Embryonic facial prominence (tissue), 1 donor: ENCODE measurements at regions not wholly inside any gene's neighbourhood (a gene's known extent, or its start where the extent isn't known, plus 50 kb on each side); places are given as distances from the start of the nearest gene placed in this dataset.
"Not testable (repeated sequence)": the region's sequence is repeated elsewhere in the genome, so short reads cannot be mapped to it uniquely, and the experiment has no call there.

ENCODE experiments used
- DNase-seq: peaks from one replicate; pipeline ENCODE4 v3.0.0-alpha.2; 2016; ENCODE audit errors: extremely low spot score

DNA sequence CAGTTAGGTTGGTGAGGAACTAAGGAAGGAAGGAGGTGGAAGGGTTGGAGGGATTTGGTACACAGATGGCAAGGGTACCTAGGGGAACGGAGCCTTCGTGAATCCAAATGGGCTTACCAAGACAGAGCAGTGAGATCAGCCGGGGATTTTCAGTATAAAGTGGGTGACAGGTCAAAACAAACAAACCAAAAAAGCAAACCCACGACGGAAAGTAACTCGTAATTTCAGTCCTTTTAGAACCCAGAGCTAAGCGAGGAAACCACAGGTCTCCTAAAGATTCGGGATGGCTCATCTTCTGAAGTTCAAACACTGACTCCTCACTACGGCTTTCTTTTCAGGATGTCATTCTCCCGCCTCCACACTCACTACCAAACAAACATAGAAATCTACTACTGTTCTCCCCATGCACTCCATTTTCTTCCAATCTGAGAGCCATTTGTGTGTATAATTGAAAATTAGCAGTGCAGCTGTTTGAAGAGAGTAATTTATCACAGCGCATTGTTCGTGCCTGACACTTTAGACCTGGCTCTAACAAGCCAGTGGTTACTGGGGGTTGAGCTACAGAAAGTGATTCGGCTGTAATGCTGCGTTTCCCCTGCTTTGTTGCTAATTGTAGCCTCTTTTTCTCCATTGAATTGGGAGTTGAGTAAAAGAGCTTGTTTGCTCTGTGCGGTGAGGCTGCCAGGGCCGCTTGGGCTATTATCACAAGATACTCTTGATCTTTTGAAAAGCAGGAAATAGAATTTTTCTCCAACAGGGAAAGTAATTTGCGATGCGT is 64.7 kb upstream of the CCDC39 start:
- DNase-seq: no peak

GRCh38 chr3:180747805-180748361 is 68.6 kb upstream of the CCDC39 start:
- DNase-seq: no peak

DNA sequence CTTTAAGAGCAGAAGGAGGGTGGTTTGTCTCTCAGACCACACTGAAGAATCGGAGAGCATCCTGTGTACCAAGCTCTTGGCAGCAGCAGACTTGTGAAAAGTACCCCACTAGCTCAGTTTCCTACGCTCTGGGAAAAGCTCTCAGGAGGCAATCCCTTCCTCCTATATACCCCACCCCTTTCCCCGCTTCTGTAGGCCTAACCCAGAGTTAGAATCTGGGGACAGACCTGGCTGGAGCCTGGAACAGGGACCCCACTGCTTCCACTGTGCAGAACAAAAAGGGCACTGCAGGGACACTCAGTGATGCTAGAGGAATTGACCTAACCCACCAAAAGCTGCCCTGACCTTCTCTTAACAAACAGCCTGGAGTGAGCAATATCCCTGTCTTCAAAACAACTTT is 70.0 kb upstream of the CCDC39 start:
- no peak for DNase-seq

DNA sequence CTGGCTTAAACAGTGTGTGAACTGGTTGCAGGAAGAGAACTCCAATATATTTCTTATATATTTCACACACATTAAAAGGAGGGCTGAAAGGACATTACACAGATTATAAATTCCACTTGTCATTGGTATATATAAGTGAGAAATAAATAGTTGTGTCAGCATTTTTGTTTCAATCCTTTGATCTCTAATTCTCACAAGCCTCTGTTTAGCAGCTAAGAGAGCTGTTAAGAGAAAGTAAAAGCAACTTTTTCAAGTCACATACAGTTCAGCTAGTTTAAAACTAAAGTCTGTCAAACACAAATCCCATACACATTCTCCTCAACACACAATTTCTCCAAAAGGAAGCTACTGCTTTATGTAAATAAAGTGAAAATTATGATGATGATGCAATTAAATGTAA is 70.5 kb upstream of the CCDC39 start:
- DNase-seq: no peak

DNA sequence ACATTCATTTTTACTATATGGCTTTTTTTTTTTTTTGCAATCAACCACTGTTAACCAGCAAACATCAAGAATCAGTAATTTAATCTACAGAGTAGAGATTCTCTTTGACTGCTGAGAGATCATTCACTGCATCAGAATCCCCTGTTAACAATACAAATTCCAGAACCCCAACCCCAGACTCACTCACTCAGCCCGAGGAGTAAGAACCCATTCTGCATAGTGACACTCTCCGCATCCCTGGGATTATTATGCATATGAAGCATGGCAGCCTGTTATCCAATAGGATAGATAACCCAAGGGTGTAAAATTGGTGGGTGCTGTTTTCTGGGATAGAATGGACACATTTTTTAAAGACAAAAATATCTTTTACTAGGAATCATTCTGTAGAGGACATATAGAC is 76.3 kb upstream of the CCDC39 start:
- DNase-seq: no peak

DNA sequence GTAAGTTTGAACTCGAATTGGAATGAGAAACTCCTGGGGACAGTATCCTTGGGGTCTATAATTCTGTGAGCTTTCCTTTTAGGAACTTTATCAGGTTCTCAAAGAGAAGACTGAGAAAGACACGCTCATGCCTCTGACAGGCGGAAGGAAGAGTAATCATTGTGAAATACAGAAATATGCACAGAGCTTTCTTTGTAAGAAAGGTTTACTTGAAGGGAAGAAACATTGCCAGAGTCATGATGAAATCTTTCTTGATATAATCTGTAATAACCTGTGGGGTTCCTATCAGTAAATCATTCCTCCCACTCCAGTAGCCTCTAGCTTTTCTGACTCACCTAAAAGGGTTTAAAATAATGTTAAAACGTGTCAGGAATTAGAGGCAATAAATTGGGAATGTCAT is 83.6 kb upstream of the CCDC39 start:
- DNase-seq: no peak

GRCh38 chr3:180764481-180764880 is 85.2 kb upstream of the CCDC39 start:
- DNase-seq: no peak

- no peak for DNase-seq
Observed at GRCh38 chr3:180770639-180771038, 91.3 kb upstream of the CCDC39 start.

GRCh38 chr3:180776433-180776832 is 97.1 kb upstream of the CCDC39 start:
- no peak for DNase-seq

- DNase-seq: no peak
Observed at GRCh38 chr3:180782195-180782984, 103.1 kb upstream of the CCDC39 start.

- not testable (repeated sequence) for DNase-seq
Observed at GRCh38 chr3:180786227-180786626, 106.9 kb upstream of the CCDC39 start.

DNA sequence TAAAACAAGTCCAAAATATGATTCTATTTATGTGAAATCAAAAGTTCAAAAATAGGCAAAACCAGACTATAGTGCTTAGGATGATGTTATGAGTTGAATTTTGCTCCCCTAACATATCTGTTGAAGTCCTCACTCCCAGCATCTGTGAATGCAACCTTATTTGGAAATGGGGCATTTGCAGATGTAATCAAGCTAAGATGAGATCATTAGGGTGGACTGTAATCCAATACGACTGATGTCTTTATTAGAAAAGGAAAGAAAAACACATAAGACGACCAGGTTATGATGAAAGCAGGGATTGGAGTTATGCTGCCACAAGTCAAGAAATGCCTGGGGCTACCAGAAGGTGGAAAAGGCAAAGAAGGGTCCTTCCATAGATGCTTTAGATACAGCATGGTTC is 110.5 kb upstream of the CCDC39 start:
- no peak for DNase-seq

DNA sequence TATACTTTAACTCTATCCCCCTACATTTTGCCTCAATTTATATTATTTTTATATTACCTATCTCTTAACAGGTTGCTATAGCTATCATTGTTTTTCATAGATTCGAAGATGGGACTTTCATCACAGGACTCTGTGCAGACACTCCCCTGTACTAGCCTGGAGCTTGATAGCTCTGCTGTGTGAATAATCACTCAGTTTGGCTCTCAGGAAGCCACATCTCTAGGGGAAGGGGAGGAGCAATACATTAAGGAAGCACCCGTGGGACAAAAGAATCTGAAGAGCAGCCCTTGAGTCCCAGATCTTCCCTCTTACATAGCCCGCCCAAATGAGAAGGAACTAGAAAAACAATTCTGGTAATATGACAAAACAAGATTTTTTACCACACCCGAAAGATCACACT is 114.3 kb upstream of the FXR1 start:
- DNase-seq: no peak

GRCh38 chr3:180802837-180803236 is 109.6 kb upstream of the FXR1 start:
- DNase-seq: peak; percentile 11

- no peak for DNase-seq
Observed at GRCh38 chr3:180804916-180805315, 107.6 kb upstream of the FXR1 start.

DNA sequence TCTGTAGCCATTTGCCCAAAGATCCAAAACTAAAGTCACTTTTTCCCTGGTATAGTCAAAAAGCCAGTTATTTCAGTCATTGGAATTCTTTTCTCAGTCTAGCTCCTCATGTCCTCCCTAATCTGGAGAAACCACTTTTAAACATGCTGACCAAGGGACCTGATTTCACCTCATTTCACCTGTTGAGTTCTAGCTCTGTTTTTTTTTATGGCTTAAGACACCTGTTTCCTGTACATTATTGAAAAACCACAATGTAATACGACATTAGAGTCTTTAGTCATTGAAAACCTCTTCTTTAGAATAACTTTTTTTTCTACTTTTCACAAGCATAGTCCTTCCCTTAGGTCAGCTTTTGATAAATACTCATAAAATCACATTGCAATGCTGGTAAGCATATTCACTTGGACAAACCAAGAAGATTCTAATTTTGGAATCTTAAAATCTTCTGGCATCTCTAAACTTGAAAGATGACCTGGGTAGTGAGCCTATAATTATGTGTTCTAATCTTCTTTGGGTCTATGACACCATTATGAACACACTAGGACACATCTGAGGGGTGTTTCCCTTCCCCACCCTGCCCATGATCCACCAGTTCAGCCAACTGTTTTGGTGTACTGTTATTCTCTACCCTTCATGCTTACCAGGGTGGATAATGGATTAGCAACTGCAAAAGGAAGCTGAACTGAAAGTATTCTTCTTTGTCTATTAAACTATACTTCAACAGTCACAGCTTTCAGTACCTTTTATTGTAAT is 103.5 kb upstream of the FXR1 start:
- DNase-seq: no peak

GRCh38 chr3:180820400-180820799 is 92.1 kb upstream of the FXR1 start:
- no peak for DNase-seq

GRCh38 chr3:180825964-180826363 is 86.5 kb upstream of the FXR1 start:
- no peak for DNase-seq

- DNase-seq: no peak
Observed at GRCh38 chr3:180827171-180827570, 85.3 kb upstream of the FXR1 start.

DNA sequence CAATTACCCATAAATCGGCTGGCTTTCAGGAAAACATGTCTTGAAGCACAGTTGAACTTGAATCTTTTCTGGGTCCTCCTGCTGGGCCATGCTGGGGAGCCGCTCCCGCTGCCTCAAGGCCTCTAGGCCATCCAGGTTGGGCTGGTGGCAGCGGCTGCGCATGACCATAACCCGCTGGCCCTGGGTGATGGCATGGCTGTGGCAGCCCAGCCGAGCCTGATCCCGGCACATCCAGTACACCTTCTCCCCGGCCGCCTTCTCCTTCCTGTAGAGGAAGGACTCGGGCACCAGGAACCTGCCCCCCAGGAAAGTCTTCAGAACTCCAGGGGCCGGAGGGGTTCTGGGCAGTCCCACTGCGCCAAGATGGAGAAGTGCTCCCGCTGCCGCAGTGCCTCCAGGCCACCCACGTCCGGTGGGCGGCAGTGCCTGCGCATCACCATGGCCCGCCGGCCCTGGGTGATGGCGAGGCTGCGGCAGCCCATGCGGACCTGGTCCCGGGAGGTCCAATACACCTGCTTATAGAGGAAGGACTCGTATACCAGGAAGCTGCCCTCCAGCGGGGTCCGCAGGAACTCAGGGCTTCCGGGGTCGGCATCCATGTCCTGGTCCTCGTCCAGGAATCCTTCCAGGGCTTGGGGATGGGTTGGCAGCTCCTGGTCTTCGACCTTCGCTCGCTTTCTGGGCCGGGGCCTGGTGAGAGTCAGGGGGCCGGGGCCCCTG is 84.3 kb upstream of the FXR1 start:
- DNase-seq: no peak

GRCh38 chr3:180828723-180829408 is 83.6 kb upstream of the FXR1 start:
- DNase-seq: no peak
